T-helper 2 cell treated with Interferon-gamma antibody and Interleukin-4, amounts not matched to agents 5 μg/mL and 100 μg/mL, for 36 hours (primary cell): ENCODE measurements at regions not wholly inside any gene's neighbourhood (a gene's known extent, or its start where the extent isn't known, plus 50 kb on each side); places are given as distances from the start of the nearest gene placed in this dataset.
"Not testable (repeated sequence)": the region's sequence is repeated elsewhere in the genome, so short reads cannot be mapped to it uniquely, and the experiment has no call there.

Experiments used
- DNase-seq: peaks from one replicate; pipeline ENCODE4 v3.0.0; 2021; ENCODE audit warnings: low spot score
- H3K27ac Mint-ChIP-seq: one replicate; pipeline ENCODE4 v1.8.0; 2021; ENCODE audit warnings: mild to moderate bottlenecking, mixed read lengths
- H3K27me3 Mint-ChIP-seq: one replicate; pipeline ENCODE4 v1.8.0; 2021; ENCODE audit warnings: low read depth, mixed read lengths
- H3K36me3 Mint-ChIP-seq: one replicate; pipeline ENCODE4 v1.8.0; 2021; ENCODE audit warnings: low read depth, mixed read lengths
- H3K4me1 Mint-ChIP-seq: one replicate; pipeline ENCODE4 v1.8.0; 2021; ENCODE audit warnings: low read depth, mixed read lengths
- H3K4me3 Mint-ChIP-seq: one replicate; pipeline ENCODE4 v1.8.0; 2022; ENCODE audit warnings: mild to moderate bottlenecking, moderate library complexity, mixed read lengths
- H3K9me3 Mint-ChIP-seq: one replicate; pipeline ENCODE4 v1.8.0; 2021; ENCODE audit warnings: mixed read lengths

- no peak for DNase-seq
- Mint-ChIP-seq H3K27me3 (peaks cover 2% of the 10 kb centered on the region), H3K9me3 (no peaks in the 10 kb centered on the region), H3K36me3 (peaks cover 3% of the 10 kb centered on the region), H3K27ac (peak overlapping the region; percentile 97), H3K4me3 (peak overlapping the region; percentile 92), H3K4me1 (peaks cover 60% of the 10 kb centered on the region)
Observed at GRCh38 chr6:26184367-26184891, 97.2 kb downstream of the HFE start.

GRCh38 chr6:26185004-26185403 lies 97.8 kb downstream of the HFE start:
- H3K4me3 Mint-ChIP-seq = peak overlapping the region; percentile 92
- peak overlapping the region; percentile 97 for H3K27ac Mint-ChIP-seq
- no peak for DNase-seq
- peaks cover 61% of the 10 kb centered on the region for H3K4me1 Mint-ChIP-seq
- peaks cover 2% of the 10 kb centered on the region for H3K27me3 Mint-ChIP-seq
- H3K9me3 Mint-ChIP-seq = no peaks in the 10 kb centered on the region
- H3K36me3 Mint-ChIP-seq = peaks cover 5% of the 10 kb centered on the region

- Mint-ChIP-seq H3K27ac (no peak overlapping the region), H3K36me3 (peaks cover 2% of the 10 kb centered on the region), H3K27me3 (peaks cover 2% of the 10 kb centered on the region), H3K9me3 (no peaks in the 10 kb centered on the region), H3K4me1 (peaks cover 54% of the 10 kb centered on the region), H3K4me3 (peak overlapping the region; percentile 22)
- no peak for DNase-seq
Observed at GRCh38 chr6:26185802-26186201, 98.6 kb downstream of the HFE start.

- Mint-ChIP-seq H3K27me3 (peaks cover 2% of the 10 kb centered on the region), H3K36me3 (peaks cover 2% of the 10 kb centered on the region), H3K9me3 (no peaks in the 10 kb centered on the region), H3K4me3 (no peak overlapping the region), H3K27ac (peak overlapping the region; percentile 17), H3K4me1 (peaks cover 46% of the 10 kb centered on the region)
- no peak for DNase-seq
Observed at GRCh38 chr6:26186652-26187051, 99.4 kb downstream of the HFE start.

- Mint-ChIP-seq H3K36me3 (peaks cover 3% of the 10 kb centered on the region), H3K4me1 (peaks cover 45% of the 10 kb centered on the region), H3K27ac (peak overlapping the region; percentile 98), H3K27me3 (peaks cover 2% of the 10 kb centered on the region), H3K4me3 (peak overlapping the region; percentile 90), H3K9me3 (no peaks in the 10 kb centered on the region)
- DNase-seq = no peak
Observed at GRCh38 chr6:26187292-26187691, 100.1 kb downstream of the HFE start.

- peak; percentile 68 for DNase-seq
- Mint-ChIP-seq H3K27ac (peak overlapping the region; percentile 98), H3K36me3 (peaks cover 3% of the 10 kb centered on the region), H3K4me1 (peaks cover 45% of the 10 kb centered on the region), H3K9me3 (no peaks in the 10 kb centered on the region), H3K27me3 (peaks cover 2% of the 10 kb centered on the region), H3K4me3 (peak overlapping the region; percentile 90)
Observed at GRCh38 chr6:26187981-26188635, 100.9 kb downstream of the HFE start.

GRCh38 chr6:26191512-26191911 lies 104.3 kb downstream of the HFE start:
- not testable (repeated sequence) for H3K4me3 Mint-ChIP-seq, H3K9me3 Mint-ChIP-seq, DNase-seq, H3K27me3 Mint-ChIP-seq, H3K27ac Mint-ChIP-seq
- Mint-ChIP-seq H3K4me1 (peaks cover 37% of the 10 kb centered on the region), H3K36me3 (peaks cover 10% of the 10 kb centered on the region)

- Mint-ChIP-seq H3K27me3 (peaks cover 15% of the 10 kb centered on the region), H3K27ac (peak overlapping the region; percentile 98), H3K4me3 (peak overlapping the region; percentile 94), H3K36me3 (peaks cover 16% of the 10 kb centered on the region), H3K4me1 (peaks cover 32% of the 10 kb centered on the region), H3K9me3 (no peaks in the 10 kb centered on the region)
- DNase-seq = no peak
Observed at GRCh38 chr6:26193467-26194328, 106.5 kb downstream of the HFE start.

GRCh38 chr6:26194329-26194701 lies 107.1 kb downstream of the HFE start:
- no peak for DNase-seq
- Mint-ChIP-seq H3K27ac (peak overlapping the region; percentile 98), H3K36me3 (peaks cover 16% of the 10 kb centered on the region), H3K4me3 (peak overlapping the region; percentile 94), H3K27me3 (peaks cover 19% of the 10 kb centered on the region), H3K9me3 (no peaks in the 10 kb centered on the region), H3K4me1 (peaks cover 37% of the 10 kb centered on the region)

- no peaks in the 10 kb centered on the region for H3K9me3 Mint-ChIP-seq
- peaks cover 39% of the 10 kb centered on the region for H3K4me1 Mint-ChIP-seq
- peak overlapping the region; percentile 94 for H3K4me3 Mint-ChIP-seq
- peak overlapping the region; percentile 98 for H3K27ac Mint-ChIP-seq
- DNase-seq = no peak
- H3K36me3 Mint-ChIP-seq = peaks cover 14% of the 10 kb centered on the region
- H3K27me3 Mint-ChIP-seq = peaks cover 24% of the 10 kb centered on the region
Observed at GRCh38 chr6:26194816-26195375, 107.7 kb downstream of the HFE start.

- H3K27me3 Mint-ChIP-seq = peaks cover 24% of the 10 kb centered on the region
- peaks cover 43% of the 10 kb centered on the region for H3K4me1 Mint-ChIP-seq
- peaks cover 14% of the 10 kb centered on the region for H3K36me3 Mint-ChIP-seq
- H3K9me3 Mint-ChIP-seq = no peaks in the 10 kb centered on the region
- peak overlapping the region; percentile 94 for H3K4me3 Mint-ChIP-seq
- peak overlapping the region; percentile 98 for H3K27ac Mint-ChIP-seq
- peak; percentile 81 for DNase-seq
Observed at GRCh38 chr6:26195376-26195923, 108.2 kb downstream of the HFE start.

- peak overlapping the region; percentile 94 for H3K4me3 Mint-ChIP-seq
- DNase-seq = peak; percentile 54
- no peaks in the 10 kb centered on the region for H3K9me3 Mint-ChIP-seq
- H3K27me3 Mint-ChIP-seq = peaks cover 24% of the 10 kb centered on the region
- peak overlapping the region; percentile 98 for H3K27ac Mint-ChIP-seq
- H3K4me1 Mint-ChIP-seq = peaks cover 45% of the 10 kb centered on the region
- peaks cover 15% of the 10 kb centered on the region for H3K36me3 Mint-ChIP-seq
Observed at GRCh38 chr6:26195924-26196845, 109.0 kb downstream of the HFE start.
